Vagina (tissue), 2 donors: ENCODE measurements at regions not wholly inside any gene's neighbourhood (a gene's known extent, or its start where the extent isn't known, plus 50 kb on each side); places are given as distances from the start of the nearest gene placed in this dataset.

Source experiments
- POLR2A ChIP-seq, 2 donors: fragments of 450-650 bp; IDR thresholded peaks; one replicate each; pipeline ENCODE4 v1.6.1; 2017; ENCODE audit warnings: antibody characterized with exemption in 2 of 2, mild to moderate bottlenecking in 2 of 2, moderate library complexity in 2 of 2
- POLR2AphosphoS5 ChIP-seq, 2 donors: sonication (generic); formaldehyde crosslinking; IDR thresholded peaks; one replicate each; pipeline ENCODE4 v1.9.0; 2017; ENCODE audit warnings: antibody characterized with exemption in 2 of 2, mild to moderate bottlenecking in 2 of 2, low read depth in 1 of 2; ENCODE audit not compliant: insufficient read depth in 1 of 2
- TF ChIP-seq, protein P1 (sequence below), 3 experiments: fragments of 450-650 bp in 2 of 3; fragments of 200-600 bp in 1 of 3; sonication (generic) in 1 of 3; IDR thresholded peaks; one replicate each; pipeline ENCODE4 v1.5.1; 2017 to 2019; ENCODE audit warnings: antibody characterized with exemption in 3 of 3, mild to moderate bottlenecking in 2 of 3, moderate library complexity in 2 of 3

DNA sequence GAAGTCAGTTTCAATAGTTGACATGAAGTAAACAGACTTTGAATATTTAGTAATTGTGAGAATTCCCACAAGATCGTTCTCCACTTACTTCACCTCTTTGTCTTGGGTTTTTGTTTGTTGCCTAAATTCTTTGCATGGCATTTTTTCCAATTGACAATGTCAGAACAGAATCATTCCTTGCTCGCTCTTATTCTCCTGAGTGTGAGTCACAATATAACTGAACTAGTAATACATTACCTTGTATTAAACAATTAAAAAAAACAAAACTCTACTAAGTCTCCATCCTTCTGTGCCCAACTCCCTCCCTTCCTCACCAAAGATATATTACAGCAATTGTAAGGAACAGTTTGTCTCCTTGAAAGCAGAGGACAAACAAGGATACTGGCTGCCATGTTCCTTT lies 638.8 kb upstream of the NOVA1 start:
- TF ChIP-seq POLR2AphosphoS5 (IDR thresholded peaks at IDR 0.05; ENCODE audit: insufficient read depth in 1 of 2, low read depth in 1 of 2) (no peak), POLR2A (IDR thresholded peaks at IDR 0.05) (no peak)
- TF ChIP-seq, protein P1, sequence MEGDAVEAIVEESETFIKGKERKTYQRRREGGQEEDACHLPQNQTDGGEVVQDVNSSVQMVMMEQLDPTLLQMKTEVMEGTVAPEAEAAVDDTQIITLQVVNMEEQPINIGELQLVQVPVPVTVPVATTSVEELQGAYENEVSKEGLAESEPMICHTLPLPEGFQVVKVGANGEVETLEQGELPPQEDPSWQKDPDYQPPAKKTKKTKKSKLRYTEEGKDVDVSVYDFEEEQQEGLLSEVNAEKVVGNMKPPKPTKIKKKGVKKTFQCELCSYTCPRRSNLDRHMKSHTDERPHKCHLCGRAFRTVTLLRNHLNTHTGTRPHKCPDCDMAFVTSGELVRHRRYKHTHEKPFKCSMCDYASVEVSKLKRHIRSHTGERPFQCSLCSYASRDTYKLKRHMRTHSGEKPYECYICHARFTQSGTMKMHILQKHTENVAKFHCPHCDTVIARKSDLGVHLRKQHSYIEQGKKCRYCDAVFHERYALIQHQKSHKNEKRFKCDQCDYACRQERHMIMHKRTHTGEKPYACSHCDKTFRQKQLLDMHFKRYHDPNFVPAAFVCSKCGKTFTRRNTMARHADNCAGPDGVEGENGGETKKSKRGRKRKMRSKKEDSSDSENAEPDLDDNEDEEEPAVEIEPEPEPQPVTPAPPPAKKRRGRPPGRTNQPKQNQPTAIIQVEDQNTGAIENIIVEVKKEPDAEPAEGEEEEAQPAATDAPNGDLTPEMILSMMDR (IDR thresholded peaks at IDR 0.05): no peak
